PFSK-1 (cell line): ENCODE measurements at regions not wholly inside any gene's neighbourhood (a gene's known extent, or its start where the extent isn't known, plus 50 kb on each side); places are given as distances from the start of the nearest gene placed in this dataset.

ENCODE experiments used
- POLR2AphosphoS5 ChIP-seq: IDR thresholded peaks from 2 replicates; pipeline ENCODE4 v1.6.1; 2012; ENCODE audit warnings: low read depth, mild to moderate bottlenecking, control low read depth, low read length, moderate library complexity
- SIN3A ChIP-seq: IDR thresholded peaks from 2 replicates; pipeline ENCODE4 v1.6.1; 2012; ENCODE audit warnings: mild to moderate bottlenecking, low read length, moderate library complexity, borderline replicate concordance; ENCODE audit not compliant: insufficient read depth

- TF ChIP-seq SIN3A (no peak), POLR2AphosphoS5 (no peak)
Measured at GRCh38 chr3:5442106-5442785, 254.7 kb downstream of the EDEM1 start.
